Lung (tissue), 11 donors: ENCODE measurements at regions not wholly inside any gene's neighbourhood (a gene's known extent, or its start where the extent isn't known, plus 50 kb on each side); places are given as distances from the start of the nearest gene placed in this dataset.
A peak's percentile ranks its signal among the peaks of the same experiment; 100 is the strongest.

Source experiments
- ATAC-seq: fragments of 200-7000 bp; cut with Tn5 transposase; one replicate; pipeline ENCODE4 v1.9.1; 2020; ENCODE audit warnings: moderate number of reproducible peaks; ENCODE audit not compliant: insufficient read depth, low FRiP score
- DNase-seq, 3 donors: peaks; one replicate each; pipeline ENCODE4 v3.0.0-alpha.2; 2013 to 2017
- H3K27ac ChIP-seq, 2 donors: one replicate each; pipeline ENCODE4 v1.5.1; 2013; ENCODE audit warnings: mild to moderate bottlenecking in 2 of 2, moderate library complexity in 2 of 2, control low read depth in 1 of 2, inconsistent platforms in 1 of 2, low read depth in 1 of 2, low read length in 1 of 2
- H3K27me3 ChIP-seq, 3 donors: one replicate each; pipeline ENCODE4 v1.5.1; 2013; ENCODE audit warnings: low read length in 2 of 3; ENCODE audit not compliant: control insufficient read depth in 3 of 3, insufficient read depth in 3 of 3
- H3K36me3 ChIP-seq, 4 donors: one replicate each; pipeline ENCODE4 v1.5.1; 2013; ENCODE audit warnings: low read length in 4 of 4, mild to moderate bottlenecking in 1 of 4, moderate library complexity in 1 of 4; ENCODE audit not compliant: control insufficient read depth in 4 of 4, insufficient read depth in 4 of 4
- H3K4me1 ChIP-seq, 5 donors: one replicate each; pipeline ENCODE4 v1.5.1; 2013; ENCODE audit warnings: low read length in 5 of 5, mild to moderate bottlenecking in 2 of 5, moderate library complexity in 1 of 5; ENCODE audit not compliant: control insufficient read depth in 5 of 5, insufficient read depth in 5 of 5
- H3K4me3 ChIP-seq: one replicate; pipeline ENCODE4 v1.5.1; 2013; ENCODE audit warnings: mild to moderate bottlenecking, control low read depth, moderate library complexity
- H3K9ac ChIP-seq, 2 donors: one replicate each; pipeline ENCODE4 v1.5.1; 2013; ENCODE audit warnings: low read length in 2 of 2, control low read depth in 1 of 2; ENCODE audit not compliant: insufficient read depth in 1 of 2
- H3K9me3 ChIP-seq, 4 donors: one replicate each; pipeline ENCODE4 v1.5.1; 2013; ENCODE audit warnings: low read length in 3 of 4, mild to moderate bottlenecking in 1 of 4, moderate library complexity in 1 of 4; ENCODE audit not compliant: control insufficient read depth in 4 of 4, insufficient read depth in 3 of 4
- CTCF ChIP-seq: IDR thresholded peaks from 2 replicates; pipeline ENCODE4 v1.5.1; 2012; ENCODE audit warnings: mild to moderate bottlenecking; ENCODE audit errors: control extremely low read depth, extremely low read depth
- WGBS, 2 donors: extraction: QIAGEN DNeasy Blood & Tissue Kit; methylation state at CpG; one replicate each; pipeline ENCODE4 v1.1.7; 2013; 5-methylcytosine and 5-hydroxymethylcytosine counted together
- donor health status: control.
- donor health status: control.
- donor health status: Bipolar disorder and iron deficiency.
- donor health status: healthy.
- donor health status: DM: yes; HTN: yes; CAD: no.

- H3K27ac ChIP-seq: no peak overlapping the region
- 91 to 93% methylated on average over 5 of the region's 5 CpGs for WGBS, 2 donors
- H3K9ac ChIP-seq: no peak overlapping the region
- H3K27me3 ChIP-seq: no peaks in the 10 kb centered on the region
- H3K36me3 ChIP-seq: no peaks in the 10 kb centered on the region
- H3K4me3 ChIP-seq: no peak overlapping the region
- DNase-seq (no peak), ATAC-seq (no peak)
- peaks cover 0 to 29% (median 3%) of the 10 kb centered on the region in 5 donors for H3K4me1 ChIP-seq
- TF ChIP-seq CTCF: no peak
- no peaks in the 10 kb centered on the region for H3K9me3 ChIP-seq
Measured at GRCh38 chr3:23073724-23074305, 129.3 kb upstream of the UBE2E2 start.

- no peak for TF ChIP-seq CTCF
- Histone ChIP-seq H3K36me3 (no peaks in the 10 kb centered on the region), H3K9ac (no peak overlapping the region), H3K9me3 (no peaks in the 10 kb centered on the region), H3K27me3 (no peaks in the 10 kb centered on the region), H3K27ac (no peak overlapping the region), H3K4me1 (peaks cover 0 to 35% (median 3%) of the 10 kb centered on the region in 5 donors), H3K4me3 (no peak overlapping the region)
- peak; percentile 43 to 91 (median 90) for DNase-seq
- WGBS, 2 donors: 36 to 64% methylated on average over 2 of the region's 2 CpGs
- ATAC-seq: no peak
Measured at GRCh38 chr3:23075496-23075895, 127.6 kb upstream of the UBE2E2 start.

GRCh38 chr3:23076437-23076836, 126.7 kb upstream of the UBE2E2 start:
- Histone ChIP-seq H3K27ac (no peak overlapping the region), H3K4me3 (no peak overlapping the region), H3K36me3 (no peaks in the 10 kb centered on the region), H3K9ac (no peak overlapping the region), H3K27me3 (no peaks in the 10 kb centered on the region), H3K9me3 (no peaks in the 10 kb centered on the region), H3K4me1 (peaks cover 0 to 35% (median 3%) of the 10 kb centered on the region in 5 donors)
- 69 to 85% methylated on average over 2 of the region's 2 CpGs for WGBS, 2 donors
- DNase-seq (no peak), ATAC-seq (no peak)
- TF ChIP-seq CTCF: no peak

GRCh38 chr3:23077126-23077525, 126.0 kb upstream of the UBE2E2 start:
- DNase-seq: no peak
- no peak overlapping the region for H3K27ac ChIP-seq
- no peak overlapping the region for H3K9ac ChIP-seq
- no peaks in the 10 kb centered on the region for H3K9me3 ChIP-seq
- no peak for TF ChIP-seq CTCF
- H3K36me3 ChIP-seq: no peaks in the 10 kb centered on the region
- H3K4me1 ChIP-seq: peaks cover 0 to 35% (median 3%) of the 10 kb centered on the region in 5 donors
- no peak overlapping the region for H3K4me3 ChIP-seq
- no peak for ATAC-seq
- no peaks in the 10 kb centered on the region for H3K27me3 ChIP-seq
- WGBS, 2 donors: 82 to 93% methylated on average over 4 of the region's 4 CpGs
